DMS 273 (cell line): ENCODE measurements at regions not wholly inside any gene's neighbourhood (a gene's known extent, or its start where the extent isn't known, plus 50 kb on each side); places are given as distances from the start of the nearest gene placed in this dataset.
"Not testable (repeated sequence)": the region's sequence is repeated elsewhere in the genome, so short reads cannot be mapped to it uniquely, and the experiment has no call there.

Experiments
- DNase-seq: peaks from one replicate; lab custom pipeline; 2025; ENCODE audit not compliant: unreplicated experiment; lab: John Stamatoyannopoulos, UW

GRCh38 chr1:38153778-38154470 is 107.3 kb upstream of the POU3F1 start:
- DNase-seq: peak; percentile 100

- peak; percentile 99 for DNase-seq
Measured at GRCh38 chr1:38153066-38153777, 106.6 kb upstream of the POU3F1 start.

GRCh38 chr1:38152351-38153065 is 105.9 kb upstream of the POU3F1 start:
- DNase-seq: peak; percentile 100

GRCh38 chr1:38151399-38151798 is 104.8 kb upstream of the POU3F1 start:
- no peak for DNase-seq

GRCh38 chr1:38146079-38146478 is 99.5 kb upstream of the POU3F1 start:
- not testable (repeated sequence) for DNase-seq

- no peak for DNase-seq
Measured at GRCh38 chr1:38142606-38143005, 96.0 kb upstream of the POU3F1 start.

GRCh38 chr1:38141483-38141882 is 94.9 kb upstream of the POU3F1 start:
- DNase-seq: no peak

- DNase-seq: no peak
Measured at GRCh38 chr1:38139738-38140487, 93.3 kb upstream of the POU3F1 start.

- no peak for DNase-seq
Measured at GRCh38 chr1:38138498-38139233, 92.1 kb upstream of the POU3F1 start.

GRCh38 chr1:38137164-38137563 is 90.6 kb upstream of the POU3F1 start:
- DNase-seq: no peak

- DNase-seq: no peak
Measured at GRCh38 chr1:38135625-38136414, 89.2 kb upstream of the POU3F1 start.

GRCh38 chr1:38134294-38134755 is 87.7 kb upstream of the POU3F1 start:
- DNase-seq: no peak

GRCh38 chr1:38133756-38134155 is 87.2 kb upstream of the POU3F1 start:
- no peak for DNase-seq

- DNase-seq: no peak
Measured at GRCh38 chr1:38133304-38133703, 86.7 kb upstream of the POU3F1 start.

GRCh38 chr1:38132681-38133080 is 86.1 kb upstream of the POU3F1 start:
- DNase-seq: no peak

GRCh38 chr1:38131024-38131585 is 84.5 kb upstream of the POU3F1 start:
- no peak for DNase-seq

- DNase-seq: no peak
Measured at GRCh38 chr1:38129971-38130370, 83.4 kb upstream of the POU3F1 start.

- peak; percentile 90 for DNase-seq
Measured at GRCh38 chr1:38129473-38129872, 82.9 kb upstream of the POU3F1 start.

GRCh38 chr1:38128926-38129453 is 82.4 kb upstream of the POU3F1 start:
- no peak for DNase-seq
